Activated CD8-positive, alpha-beta memory T cell treated with anti-CD3 and anti-CD28 coated beads for 24 hours (primary cell): ENCODE measurements at regions not wholly inside any gene's neighbourhood (a gene's known extent, or its start where the extent isn't known, plus 50 kb on each side); places are given as distances from the start of the nearest gene placed in this dataset.

Source experiments
- DNase-seq: peaks from one replicate; pipeline ENCODE4 v3.0.0-alpha.2; 2020

DNA sequence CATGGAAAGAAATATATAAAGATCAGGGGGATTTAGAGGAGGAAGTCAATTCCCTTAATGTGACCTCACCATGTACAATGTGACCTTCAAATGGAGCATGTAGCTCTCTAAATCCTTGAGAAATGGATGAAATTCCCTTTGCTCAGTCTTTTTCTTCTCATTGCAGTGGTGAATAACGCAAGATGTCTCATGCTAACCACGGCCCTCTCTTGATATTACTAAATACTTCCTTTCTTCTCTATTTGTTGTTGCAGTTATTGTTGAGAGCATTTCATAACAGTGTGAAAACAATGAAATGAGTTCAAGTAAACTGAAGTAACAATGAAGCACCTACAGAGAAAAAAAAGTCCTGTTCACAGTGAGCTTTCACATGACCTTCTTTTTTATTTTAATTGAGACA is 55.6 kb downstream of the ZNF281 start:
- DNase-seq, result no peak

GRCh38 chr1:200353232-200353631 is 56.6 kb downstream of the ZNF281 start:
- DNase-seq, result no peak

DNA sequence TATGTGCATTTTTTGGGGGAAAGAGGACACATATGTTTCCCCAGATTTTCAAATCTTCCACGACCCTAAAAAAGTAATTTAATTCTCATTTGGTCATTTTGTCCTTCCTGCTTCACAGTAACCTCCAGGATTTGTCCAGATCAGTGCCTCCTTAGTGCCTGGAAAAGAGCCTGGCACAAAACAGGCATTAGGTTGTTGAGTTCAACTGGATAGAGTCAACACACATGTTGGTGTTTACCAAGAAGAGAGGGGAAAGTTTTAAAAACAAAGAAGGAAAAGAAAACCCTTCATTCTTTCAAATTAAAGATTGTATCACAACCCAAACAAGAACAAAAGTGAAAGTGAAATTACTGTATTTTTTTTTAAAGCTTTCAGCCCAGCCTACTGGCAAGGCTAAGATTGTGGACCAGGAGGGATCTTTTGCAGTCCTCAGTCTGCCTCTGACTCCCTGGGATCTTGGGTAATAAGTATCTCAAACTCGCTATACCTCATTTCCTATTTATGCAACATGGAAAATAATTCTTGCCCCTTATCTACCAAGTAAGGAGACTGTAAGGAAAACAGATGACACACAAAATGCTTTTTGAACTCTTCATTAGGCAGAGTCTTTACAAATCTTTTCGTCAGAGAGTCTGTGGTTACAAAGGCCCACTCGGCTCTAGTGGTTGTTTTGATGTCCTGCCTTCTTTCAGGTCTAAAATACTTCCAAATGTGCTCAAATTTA is 57.8 kb downstream of the ZNF281 start:
- no peak for DNase-seq

DNA sequence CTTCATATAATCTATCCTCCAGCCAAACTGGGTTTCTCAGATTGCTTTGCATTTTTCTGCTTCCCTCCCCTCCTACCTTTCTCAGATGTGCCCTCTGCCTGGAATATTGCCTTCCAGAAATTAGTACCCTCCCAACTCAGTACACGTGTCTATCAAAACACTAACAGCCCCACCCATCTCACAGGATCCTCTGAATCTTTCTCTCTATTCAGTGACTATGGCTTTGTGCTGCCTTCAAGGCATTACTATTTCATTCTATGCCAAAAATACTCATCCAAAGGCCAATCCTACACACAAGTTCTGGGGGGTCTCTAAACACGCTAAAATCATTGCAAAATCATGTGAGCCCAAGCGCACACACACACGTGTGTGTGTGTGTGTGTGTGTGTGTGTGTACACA is 58.4 kb downstream of the ZNF281 start:
- DNase-seq, result no peak

DNA sequence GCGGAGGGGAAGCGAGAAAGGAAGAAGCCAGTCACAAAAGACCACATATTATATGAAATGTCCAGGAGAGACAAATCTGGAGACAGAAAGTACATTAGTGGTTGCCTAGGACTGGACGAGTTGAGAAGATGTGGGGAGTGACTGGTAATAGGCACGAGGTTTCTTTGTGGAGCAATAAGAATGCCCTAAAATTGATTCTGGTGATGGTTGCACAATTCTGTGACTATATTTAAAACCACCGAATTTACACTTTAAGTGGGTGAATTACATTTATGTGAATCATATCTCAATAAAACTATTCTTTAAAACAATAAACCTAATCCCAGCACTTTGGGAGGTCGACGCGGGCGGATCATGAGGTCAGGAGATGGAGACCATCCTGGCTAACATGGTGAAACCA is 63.1 kb downstream of the ZNF281 start:
- no peak for DNase-seq

- DNase-seq, result no peak
Observed at GRCh38 chr1:200345520-200345919, 64.3 kb downstream of the ZNF281 start.

GRCh38 chr1:200343874-200344273 is 66.0 kb downstream of the ZNF281 start:
- DNase-seq, result no peak

DNA sequence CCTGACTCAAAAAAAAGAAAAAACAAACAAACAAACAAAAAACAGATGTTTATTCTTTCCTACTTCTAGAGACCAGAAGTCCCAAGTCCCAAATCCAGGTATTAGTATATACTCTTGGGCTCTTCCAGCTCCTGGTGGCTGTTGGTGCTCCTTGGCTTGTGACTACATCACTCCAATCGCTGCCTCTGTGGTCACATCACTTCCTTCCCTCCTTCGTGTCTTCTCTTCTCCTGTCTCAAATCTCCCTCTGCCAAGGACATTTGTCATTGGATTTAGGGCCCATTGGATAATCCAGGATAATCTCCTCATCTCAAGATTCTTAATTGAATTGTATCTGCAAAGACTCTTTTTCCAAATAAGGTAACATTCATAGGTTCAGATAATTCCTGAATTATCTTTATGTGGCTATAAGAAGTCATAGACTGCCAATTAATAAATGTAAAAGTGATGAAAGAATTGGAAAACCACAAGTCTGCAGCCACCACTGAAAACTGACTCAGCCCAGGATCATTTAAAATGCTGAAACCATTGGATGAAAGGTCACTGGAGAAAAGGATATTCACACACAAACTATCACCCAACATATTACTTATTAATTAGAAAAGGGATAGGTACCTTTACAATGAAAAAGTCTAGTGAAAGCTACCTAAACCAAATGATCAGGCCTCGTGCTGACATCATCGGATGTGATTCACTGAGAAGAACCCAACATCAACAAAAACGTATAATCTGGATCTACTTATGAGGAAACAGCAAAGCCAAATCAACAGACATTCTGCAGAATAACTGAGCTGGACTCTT is 67.1 kb downstream of the ZNF281 start:
- no peak for DNase-seq

- no peak for DNase-seq
Observed at GRCh38 chr1:200338451-200338850, 71.4 kb downstream of the ZNF281 start.

- no peak for DNase-seq
Observed at GRCh38 chr1:200337831-200338230, 72.0 kb downstream of the ZNF281 start.

- no peak for DNase-seq
Observed at GRCh38 chr1:200337410-200337809, 72.4 kb downstream of the ZNF281 start.

- no peak for DNase-seq
Observed at GRCh38 chr1:200336901-200337391, 72.9 kb downstream of the ZNF281 start.

DNA sequence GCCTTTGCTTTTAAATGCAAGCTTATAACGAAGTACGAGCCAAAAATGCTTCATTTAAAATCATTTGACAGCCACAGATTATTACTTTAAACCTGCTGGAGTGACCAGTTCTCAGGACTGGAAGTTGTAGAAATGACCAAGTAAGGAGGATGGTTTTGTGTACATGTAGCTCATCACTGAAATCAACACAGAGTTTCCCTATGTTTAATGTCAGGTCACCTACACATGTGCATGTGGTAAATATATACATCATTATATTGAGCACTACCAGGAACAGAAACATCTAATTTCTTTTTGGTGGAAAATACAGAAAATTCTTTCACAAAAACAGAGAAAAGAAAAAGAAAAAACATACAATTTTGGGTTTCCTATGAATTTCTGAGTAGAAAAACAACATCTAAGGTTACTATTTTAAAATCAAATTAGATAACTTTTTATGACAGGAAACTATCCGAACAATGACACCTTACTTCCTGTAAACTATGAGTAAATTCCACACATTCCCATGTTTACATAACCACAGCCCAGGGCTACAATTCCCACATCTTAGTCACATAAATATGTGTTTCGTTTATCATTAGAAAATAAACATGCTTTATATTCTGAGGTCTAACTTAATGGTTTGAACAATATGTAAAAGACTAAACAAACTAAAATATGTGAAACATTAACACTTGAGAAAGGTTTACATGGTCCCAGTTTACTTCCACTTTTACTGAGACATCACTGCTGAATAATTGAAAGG is 73.6 kb downstream of the ZNF281 start:
- no peak for DNase-seq

- DNase-seq, result no peak
Observed at GRCh38 chr1:200334661-200335256, 75.1 kb downstream of the ZNF281 start.

- DNase-seq, result no peak
Observed at GRCh38 chr1:200333329-200333728, 76.5 kb downstream of the ZNF281 start.

DNA sequence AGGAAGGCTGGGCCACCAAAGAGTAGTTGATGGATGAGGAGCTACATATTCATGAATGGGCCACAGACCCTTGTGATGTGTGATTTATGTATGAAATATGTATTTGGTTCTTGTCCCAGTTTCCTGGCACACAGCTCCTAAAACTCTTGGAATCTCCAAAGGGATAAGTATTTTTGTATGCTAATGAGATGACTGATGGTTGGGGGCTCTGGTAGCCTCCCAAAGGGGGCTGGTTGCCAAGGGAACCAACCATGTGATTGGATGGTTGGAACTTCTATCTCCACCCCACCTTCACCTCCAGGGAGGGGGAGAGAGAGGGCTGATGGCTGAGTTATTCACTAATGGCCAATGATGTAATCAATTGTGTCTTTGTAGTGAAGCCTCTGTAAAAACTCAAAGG is 77.1 kb downstream of the ZNF281 start:
- DNase-seq, result no peak

- DNase-seq, result no peak
Observed at GRCh38 chr1:200330741-200331428, 79.0 kb downstream of the ZNF281 start.

GRCh38 chr1:200329208-200329882 is 80.5 kb downstream of the ZNF281 start:
- no peak for DNase-seq

GRCh38 chr1:200328379-200328778 is 81.5 kb downstream of the ZNF281 start:
- no peak for DNase-seq

GRCh38 chr1:200323856-200324400 is 85.9 kb downstream of the ZNF281 start:
- DNase-seq, result no peak

- DNase-seq, result no peak
Observed at GRCh38 chr1:200319148-200319547, 90.7 kb downstream of the ZNF281 start.

GRCh38 chr1:200317236-200317635 is 92.6 kb downstream of the ZNF281 start:
- no peak for DNase-seq
